ENCODE measurements at regions not wholly inside any gene's neighbourhood (a gene's known extent, or its start where the extent isn't known, plus 50 kb on each side); places are given as distances from the start of the nearest gene placed in this dataset.

DNA sequence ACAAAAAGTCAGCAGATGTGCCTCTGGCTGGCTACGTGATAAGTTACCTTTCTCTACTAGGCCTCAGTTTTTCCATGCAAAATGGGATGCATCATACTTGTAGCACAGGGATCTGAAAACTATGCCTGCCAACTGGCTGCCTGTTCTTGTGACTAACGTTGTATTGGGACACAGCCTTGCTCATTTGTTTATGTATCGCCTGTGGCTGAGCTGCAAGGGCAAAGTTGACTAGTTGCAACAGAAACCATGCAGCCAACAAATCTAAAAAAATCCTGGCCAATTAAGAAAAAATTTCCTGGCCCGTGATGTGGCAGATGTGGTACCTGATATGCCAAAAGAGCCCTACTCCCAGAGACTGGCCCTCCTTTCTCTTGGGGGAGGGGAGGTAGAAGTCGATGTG, 131.3 kb downstream of the SEC61B start:
- Histone ChIP-seq H3K4me3 (no peak overlapping the region), H3K36me3 (no peaks in the 10 kb centered on the region), H3K27ac (peak overlapping the region; percentile 50 to 79), H3K4me1 (peaks cover 0 to 3% of the 10 kb centered on the region in 2 donors), H3K27me3 (peaks cover 0 to 1% of the 10 kb centered on the region in 2 donors), H3K9me3 (no peaks in the 10 kb centered on the region)
- intact Hi-C loops (cut with DNase I) = no loop called here
- DNase-seq = peak in 2 of 4 donors; percentile 58 to 62
- ATAC-seq = peak; percentile 59
- TF ChIP-seq, protein P1, sequence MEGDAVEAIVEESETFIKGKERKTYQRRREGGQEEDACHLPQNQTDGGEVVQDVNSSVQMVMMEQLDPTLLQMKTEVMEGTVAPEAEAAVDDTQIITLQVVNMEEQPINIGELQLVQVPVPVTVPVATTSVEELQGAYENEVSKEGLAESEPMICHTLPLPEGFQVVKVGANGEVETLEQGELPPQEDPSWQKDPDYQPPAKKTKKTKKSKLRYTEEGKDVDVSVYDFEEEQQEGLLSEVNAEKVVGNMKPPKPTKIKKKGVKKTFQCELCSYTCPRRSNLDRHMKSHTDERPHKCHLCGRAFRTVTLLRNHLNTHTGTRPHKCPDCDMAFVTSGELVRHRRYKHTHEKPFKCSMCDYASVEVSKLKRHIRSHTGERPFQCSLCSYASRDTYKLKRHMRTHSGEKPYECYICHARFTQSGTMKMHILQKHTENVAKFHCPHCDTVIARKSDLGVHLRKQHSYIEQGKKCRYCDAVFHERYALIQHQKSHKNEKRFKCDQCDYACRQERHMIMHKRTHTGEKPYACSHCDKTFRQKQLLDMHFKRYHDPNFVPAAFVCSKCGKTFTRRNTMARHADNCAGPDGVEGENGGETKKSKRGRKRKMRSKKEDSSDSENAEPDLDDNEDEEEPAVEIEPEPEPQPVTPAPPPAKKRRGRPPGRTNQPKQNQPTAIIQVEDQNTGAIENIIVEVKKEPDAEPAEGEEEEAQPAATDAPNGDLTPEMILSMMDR (IDR thresholded peaks at IDR 0.05) = no peak

DNA sequence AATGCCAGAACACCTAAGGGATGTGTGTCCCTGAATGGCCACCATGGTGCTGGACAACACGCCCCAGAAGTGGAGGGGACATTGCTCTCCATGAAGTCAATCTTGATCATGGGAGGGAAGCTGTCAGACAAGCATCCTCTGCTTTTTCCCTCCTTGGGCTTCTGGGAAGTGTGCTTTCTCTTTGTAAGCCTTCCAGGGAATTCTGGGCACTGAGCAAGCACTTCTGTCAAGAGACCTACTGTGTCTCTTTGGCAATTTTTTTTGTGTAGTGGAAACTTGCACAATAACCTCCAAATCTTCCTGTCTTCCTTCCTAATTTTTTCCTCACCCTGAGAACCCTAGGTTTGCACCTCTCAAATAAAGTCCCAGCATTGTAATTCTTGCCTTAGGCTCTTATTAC, 132.0 kb downstream of the SEC61B start:
- peak; percentile 24 for ATAC-seq
- H3K27ac ChIP-seq = peak overlapping the region; percentile 18 to 79

DNA sequence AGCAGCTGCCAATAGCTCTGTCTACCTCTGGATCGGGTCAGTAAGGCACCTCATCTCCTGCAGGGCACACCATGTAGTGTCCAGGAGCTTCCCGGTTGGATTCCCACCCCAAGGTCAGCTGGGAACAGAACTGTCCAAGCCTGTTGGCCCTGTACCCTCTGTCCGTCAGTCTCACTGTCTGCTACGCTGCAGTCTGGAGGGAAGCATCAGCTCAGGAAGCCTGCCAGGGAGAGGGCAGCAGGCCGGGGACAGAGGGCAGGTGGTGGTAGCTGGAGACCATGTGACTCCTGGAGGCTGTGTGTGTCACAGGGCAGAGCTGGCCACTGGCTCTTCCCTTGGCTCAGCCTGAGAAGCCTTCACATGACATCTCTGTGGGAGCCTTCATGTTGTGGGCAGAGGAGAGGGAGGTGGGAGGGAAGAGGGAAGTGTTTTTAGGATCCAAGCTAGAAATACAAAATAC, 134.5 kb downstream of the SEC61B start:
- DNase-seq (peak in 2 of 4 donors; percentile 76 to 84), ATAC-seq (peak; percentile 72)
- H3K9me3 ChIP-seq = no peaks in the 10 kb centered on the region
- H3K36me3 ChIP-seq = no peaks in the 10 kb centered on the region
- H3K4me3 ChIP-seq = no peak overlapping the region
- peaks cover 0 to 31% of the 10 kb centered on the region in 2 donors for H3K27me3 ChIP-seq
- intact Hi-C loops (cut with DNase I) = no loop called here
- H3K4me1 ChIP-seq = peaks cover 0 to 3% of the 10 kb centered on the region in 2 donors
- H3K27ac ChIP-seq = peak overlapping the region in 1 of 2 donors; percentile 65
- TF ChIP-seq, protein P1 (IDR thresholded peaks at IDR 0.05) = no peak

More for the DNA sequence above, 132.0 kb downstream of the SEC61B start:
- TF ChIP-seq, protein P1 (IDR thresholded peaks at IDR 0.05) = no peak
- intact Hi-C loops (cut with DNase I) = no loop called here
- no peak for DNase-seq
- Histone ChIP-seq H3K4me3 (no peak overlapping the region), H3K36me3 (no peaks in the 10 kb centered on the region), H3K27me3 (peaks cover 0 to 8% of the 10 kb centered on the region in 2 donors), H3K9me3 (no peaks in the 10 kb centered on the region), H3K4me1 (peaks cover 0 to 3% of the 10 kb centered on the region in 2 donors)

DNA sequence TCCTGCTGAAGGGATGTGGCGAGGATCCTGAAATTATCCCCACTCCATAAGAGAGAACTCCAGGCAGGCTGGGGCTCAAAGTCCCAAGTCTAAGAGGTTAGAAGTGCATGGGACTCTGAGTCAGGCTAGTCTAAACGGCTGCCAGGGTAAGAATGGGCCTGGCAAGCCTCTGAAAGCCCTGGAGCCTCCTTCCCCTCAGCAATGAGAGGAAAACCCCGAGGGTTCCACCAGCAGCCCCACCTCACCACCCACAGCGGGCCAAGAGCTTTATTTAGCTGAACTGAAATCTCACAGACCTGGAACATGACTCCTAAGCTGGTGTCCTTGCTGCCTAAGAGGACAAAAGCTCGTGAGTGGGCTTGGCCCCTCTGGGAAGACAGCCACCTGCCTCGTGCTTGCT, 135.5 kb downstream of the SEC61B start:
- no peak overlapping the region for H3K4me3 ChIP-seq
- no peaks in the 10 kb centered on the region for H3K9me3 ChIP-seq
- H3K27me3 ChIP-seq = peaks cover 0 to 39% of the 10 kb centered on the region in 2 donors
- intact Hi-C loops (cut with DNase I) = no loop called here
- peaks cover 0 to 3% of the 10 kb centered on the region in 2 donors for H3K4me1 ChIP-seq
- no peak overlapping the region for H3K27ac ChIP-seq
- TF ChIP-seq, protein P1 (IDR thresholded peaks at IDR 0.05) = no peak
- no peaks in the 10 kb centered on the region for H3K36me3 ChIP-seq
- ATAC-seq = no peak
- no peak for DNase-seq

DNA sequence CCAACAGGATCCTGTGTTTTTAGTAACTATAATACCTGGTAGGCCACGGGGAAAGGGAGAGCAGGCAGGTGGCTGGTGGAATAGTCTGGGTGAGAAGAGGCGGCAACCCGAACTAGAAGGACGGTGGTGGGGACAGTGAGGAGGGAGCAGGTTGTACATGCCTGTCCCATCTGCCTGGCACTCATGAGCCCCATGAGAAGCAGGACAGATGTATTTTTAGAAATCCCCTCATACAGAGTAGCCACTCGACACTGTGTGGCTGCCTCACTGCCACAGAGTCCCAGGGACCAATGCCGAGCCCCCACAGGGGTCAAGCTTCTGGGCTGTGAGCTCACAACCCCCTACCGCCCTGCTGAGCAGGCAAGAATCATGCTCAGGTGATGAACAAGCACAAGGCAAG, 136.6 kb downstream of the SEC61B start:
- Histone ChIP-seq H3K27me3 (peaks cover 0 to 46% of the 10 kb centered on the region in 2 donors), H3K9me3 (no peaks in the 10 kb centered on the region), H3K27ac (no peak overlapping the region), H3K4me3 (no peak overlapping the region), H3K4me1 (peaks cover 0 to 3% of the 10 kb centered on the region in 2 donors), H3K36me3 (no peaks in the 10 kb centered on the region)
- TF ChIP-seq, protein P1 (IDR thresholded peaks at IDR 0.05) = no peak
- intact Hi-C loops (cut with DNase I) = no loop called here
- no peak for DNase-seq
- no peak for ATAC-seq

Data from left lung (tissue), 4 donors.